Aorta (tissue), 5 donors: ENCODE measurements at regions not wholly inside any gene's neighbourhood (a gene's known extent, or its start where the extent isn't known, plus 50 kb on each side); places are given as distances from the start of the nearest gene placed in this dataset.
A peak's percentile ranks its signal among the peaks of the same experiment; 100 is the strongest.

ENCODE experiments used
- ATAC-seq: fragments of 200-7000 bp; cut with Tn5 transposase; one replicate; pipeline ENCODE4 v1.9.1; 2022; ENCODE audit warnings: moderate library complexity; ENCODE audit not compliant: low FRiP score
- DNase-seq, 2 donors: peaks; one replicate each; pipeline ENCODE4 v3.0.0-alpha.2; 2020
- H3K27ac ChIP-seq, 2 donors: one replicate each; pipeline ENCODE4 v1.5.1; 2013; ENCODE audit warnings: low read length in 2 of 2, mild to moderate bottlenecking in 2 of 2, moderate library complexity in 2 of 2, control low read depth in 1 of 2, inconsistent platforms in 1 of 2, low read depth in 1 of 2
- H3K27me3 ChIP-seq, 2 donors: one replicate each; pipeline ENCODE4 v1.6.1; 2013; ENCODE audit warnings: control low read depth in 1 of 2, low read length in 1 of 2, mild to moderate bottlenecking in 1 of 2, moderate library complexity in 1 of 2; ENCODE audit not compliant: insufficient read depth in 2 of 2, control insufficient read depth in 1 of 2
- H3K36me3 ChIP-seq, 2 donors: one replicate each; pipeline ENCODE4 v1.6.1; 2013; ENCODE audit warnings: control low read depth in 1 of 2, low read length in 1 of 2, mild to moderate bottlenecking in 1 of 2; ENCODE audit not compliant: insufficient read depth in 2 of 2, control insufficient read depth in 1 of 2
- H3K4me1 ChIP-seq, 2 donors: one replicate each; pipeline ENCODE4 v1.6.1; 2013; ENCODE audit warnings: low read length in 2 of 2, control low read depth in 1 of 2, mild to moderate bottlenecking in 1 of 2, moderate library complexity in 1 of 2; ENCODE audit not compliant: insufficient read depth in 2 of 2, control insufficient read depth in 1 of 2
- H3K4me3 ChIP-seq, 2 donors: one replicate each; pipeline ENCODE4 v1.5.1; 2013; ENCODE audit warnings: low read length in 2 of 2, control low read depth in 1 of 2, mild to moderate bottlenecking in 1 of 2
- H3K9me3 ChIP-seq: one replicate; pipeline ENCODE4 v1.6.1; 2013; ENCODE audit warnings: mild to moderate bottlenecking, low read length; ENCODE audit not compliant: control insufficient read depth
- WGBS, 2 donors: extraction: QIAGEN DNeasy Blood & Tissue Kit; methylation state at CpG; one replicate each; pipeline ENCODE4 v1.1.7; 2013; 5-methylcytosine and 5-hydroxymethylcytosine counted together
- intact Hi-C, 2 donors: fragments of 100-400 bp; cut with DNase I; formaldehyde crosslinking; loops; one replicate each; pipeline versions ENCODE4 v1.14.2 to v1.15.0; 2022
- donor health status: healthy with polysubstance abuse.
- donor health status: Bipolar disorder and iron deficiency.
- donor health status: DM: no; HTN: no; CAD: no.
- donor health status: DM: no; HTN: no; CAD: no.
- donor health status: DM: yes; HTN: yes; CAD: no.

DNA sequence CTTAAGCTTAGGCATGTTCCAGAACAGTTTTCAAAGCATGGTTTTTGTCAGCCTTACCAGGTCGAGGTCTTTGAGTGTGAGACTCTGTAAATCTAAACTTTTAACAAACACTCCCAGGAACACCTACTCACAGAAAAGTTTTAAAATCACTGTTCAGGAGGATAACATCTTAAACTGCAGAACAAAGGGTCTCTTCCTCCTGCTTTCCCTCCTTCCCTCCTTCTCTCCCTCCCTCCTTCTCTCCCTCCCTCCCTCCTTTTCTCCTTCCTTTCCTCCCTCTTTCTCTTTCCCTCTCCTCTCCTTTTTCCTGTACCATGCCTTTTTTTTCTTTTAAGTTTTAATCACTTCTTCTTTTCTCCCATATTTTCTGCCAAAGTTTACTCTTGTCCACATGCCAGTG lies 153.5 kb upstream of the MAF start:
- H3K27me3 ChIP-seq = no peaks in the 10 kb centered on the region
- no peak for ATAC-seq
- no peak for DNase-seq
- no peaks in the 10 kb centered on the region for H3K4me1 ChIP-seq
- H3K27ac ChIP-seq = no peak overlapping the region
- H3K4me3 ChIP-seq = no peak overlapping the region
- WGBS, 2 donors = 15 to 20% methylated on average over 1 of the region's 1 CpG
- intact Hi-C loops = loop anchor here in 1 of 2 donors (5.0 kb wide), 1 partner anchor 42 kb away; no protein-coding TSS in a partner anchor
- no peaks in the 10 kb centered on the region for H3K9me3 ChIP-seq
- H3K36me3 ChIP-seq = no peaks in the 10 kb centered on the region

DNA sequence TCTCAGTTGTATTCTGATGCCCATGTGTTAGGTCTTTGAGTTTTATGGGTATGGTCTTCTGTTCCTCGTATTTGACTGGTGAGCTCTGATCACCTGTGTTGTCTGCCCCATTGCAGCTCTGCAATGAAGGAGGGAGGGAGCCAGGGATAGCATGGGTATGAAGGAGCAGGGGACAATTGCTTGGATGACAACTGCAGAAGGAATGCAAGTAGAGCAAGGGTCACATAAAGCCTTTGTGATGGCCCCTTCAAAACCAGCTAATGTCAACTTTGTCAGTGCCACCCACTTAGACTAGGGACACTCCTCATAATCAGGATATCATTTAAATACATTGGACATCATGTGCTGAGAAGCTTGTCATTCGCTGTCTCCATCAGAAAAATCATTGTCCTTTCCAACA lies 152.7 kb upstream of the MAF start:
- intact Hi-C loops = loop anchor here in 1 of 2 donors (5.0 kb wide), 1 partner anchor 41 kb away; no protein-coding TSS in a partner anchor
- no peak for ATAC-seq
- Histone ChIP-seq H3K27ac (no peak overlapping the region), H3K36me3 (no peaks in the 10 kb centered on the region), H3K27me3 (no peaks in the 10 kb centered on the region), H3K4me3 (no peak overlapping the region), H3K4me1 (no peaks in the 10 kb centered on the region), H3K9me3 (no peaks in the 10 kb centered on the region)
- WGBS, 2 donors = 97 to 99% methylated on average over 2 of the region's 2 CpGs
- DNase-seq = no peak

DNA sequence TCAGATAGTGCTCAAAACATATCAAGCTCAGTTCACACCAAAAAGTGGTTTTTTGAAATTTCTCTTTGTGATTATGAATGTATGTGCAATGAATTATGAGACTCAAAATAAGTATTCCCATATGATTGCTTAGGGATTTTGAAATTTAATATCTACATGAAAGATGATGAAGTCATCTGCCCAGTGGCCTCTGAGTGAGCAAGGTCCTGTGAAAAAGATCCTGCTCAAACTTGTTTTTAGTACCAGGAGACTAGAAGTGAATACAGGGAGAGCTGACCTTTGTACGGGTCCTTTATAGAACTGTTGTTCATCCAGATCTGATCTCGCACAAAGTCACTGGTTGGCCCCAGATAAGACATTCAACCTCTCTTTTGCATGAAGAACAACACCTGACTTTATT lies 151.9 kb upstream of the MAF start:
- 80 to 90% methylated on average over 2 of the region's 2 CpGs for WGBS, 2 donors
- Histone ChIP-seq H3K36me3 (no peaks in the 10 kb centered on the region), H3K27me3 (no peaks in the 10 kb centered on the region), H3K4me1 (no peaks in the 10 kb centered on the region), H3K27ac (no peak overlapping the region), H3K9me3 (no peaks in the 10 kb centered on the region), H3K4me3 (no peak overlapping the region)
- intact Hi-C loops = loop anchor here in 1 of 2 donors (5.0 kb wide), 1 partner anchor 40 kb away; no protein-coding TSS in a partner anchor
- DNase-seq = no peak
- no peak for ATAC-seq

DNA sequence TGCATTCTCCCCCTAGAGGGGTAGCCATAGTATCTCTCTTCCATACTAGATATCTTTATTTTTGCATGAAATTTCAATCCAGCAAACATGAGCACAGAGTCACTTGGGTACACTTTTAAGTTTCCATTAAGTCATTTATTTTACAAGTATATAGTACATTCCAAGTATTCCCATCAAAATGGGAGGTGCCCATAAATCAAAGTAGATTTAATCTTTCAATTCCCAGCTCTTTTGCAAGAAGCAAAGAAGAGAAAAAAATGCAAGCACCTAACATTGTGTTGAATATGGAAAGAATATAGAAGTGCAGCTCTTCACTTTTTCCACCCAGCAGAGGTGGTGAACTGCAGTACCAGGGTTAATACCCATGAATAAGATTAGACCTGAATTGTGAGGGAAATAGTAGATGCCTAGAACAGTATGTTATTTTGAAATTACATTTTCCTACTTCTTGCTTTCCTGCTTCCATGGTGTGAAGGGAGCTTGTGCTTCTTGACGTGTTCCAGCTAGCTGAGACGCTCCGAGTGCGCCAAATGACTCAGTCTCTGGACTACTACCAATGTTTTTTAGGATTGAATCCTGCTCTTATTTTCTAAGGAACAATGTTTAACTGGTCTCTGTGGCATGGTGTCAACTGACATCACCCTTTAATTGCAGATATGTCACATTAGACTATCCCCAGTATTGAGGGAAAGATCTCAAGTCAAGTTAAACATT lies 151.1 kb upstream of the MAF start:
- H3K36me3 ChIP-seq = no peaks in the 10 kb centered on the region
- intact Hi-C loops = loop anchor here in 1 of 2 donors (5.0 kb wide), 1 partner anchor 39 kb away; no protein-coding TSS in a partner anchor
- H3K27me3 ChIP-seq = no peaks in the 10 kb centered on the region
- no peak overlapping the region for H3K4me3 ChIP-seq
- ATAC-seq (peak; percentile 94), DNase-seq (peak in 1 of 2 donors; percentile 70)
- no peak overlapping the region for H3K27ac ChIP-seq
- H3K9me3 ChIP-seq = no peaks in the 10 kb centered on the region
- WGBS, 2 donors = 1 to 6% methylated on average over 4 of the region's 4 CpGs
- no peaks in the 10 kb centered on the region for H3K4me1 ChIP-seq

DNA sequence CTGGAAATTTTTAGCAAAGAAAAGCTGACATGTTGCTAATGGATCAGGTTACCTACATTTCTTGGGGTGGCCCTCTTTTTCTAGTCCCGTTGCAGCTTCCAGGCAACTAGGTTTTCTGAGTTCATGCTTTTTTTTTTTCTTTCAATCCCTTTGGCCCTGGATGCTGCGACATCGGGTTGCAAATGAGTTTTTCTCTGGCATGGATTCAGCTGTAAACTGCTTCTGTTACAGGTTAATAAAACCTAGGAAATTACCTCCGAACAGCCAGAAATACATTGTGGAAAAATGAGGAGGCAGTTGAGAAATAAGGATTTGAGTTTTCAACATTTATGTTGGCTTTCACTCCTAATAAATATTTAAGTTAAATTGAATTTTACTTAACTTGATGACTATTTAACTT lies 149.8 kb upstream of the MAF start:
- no peak for DNase-seq
- no peak overlapping the region for H3K27ac ChIP-seq
- H3K9me3 ChIP-seq = no peaks in the 10 kb centered on the region
- no peaks in the 10 kb centered on the region for H3K27me3 ChIP-seq
- no peak for ATAC-seq
- no peaks in the 10 kb centered on the region for H3K36me3 ChIP-seq
- intact Hi-C loops = loop anchor here in 1 of 2 donors (5.0 kb wide), 1 partner anchor 38 kb away; no protein-coding TSS in a partner anchor
- no peaks in the 10 kb centered on the region for H3K4me1 ChIP-seq
- no peak overlapping the region for H3K4me3 ChIP-seq
- 72% methylated on average over 4 of the region's 4 CpGs for WGBS, 2 donors

DNA sequence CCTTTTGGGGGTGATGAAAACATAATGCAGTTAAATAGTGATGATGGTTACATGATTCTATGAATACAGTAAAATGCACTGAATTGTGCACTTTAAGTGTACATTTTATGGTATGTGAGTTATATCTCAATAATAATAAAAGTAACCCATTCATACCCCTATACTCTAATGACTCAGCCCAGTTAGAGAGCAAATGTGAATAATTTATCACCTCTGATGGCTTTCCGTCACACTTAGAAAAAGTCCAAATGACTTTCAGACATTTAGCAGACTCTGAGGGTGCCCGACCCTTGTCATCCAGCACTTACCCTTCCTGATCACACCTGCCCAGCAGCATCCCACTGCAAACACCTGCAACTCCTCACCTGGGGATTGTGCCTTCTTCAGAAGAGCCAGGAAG lies 148.1 kb upstream of the MAF start:
- Histone ChIP-seq H3K9me3 (no peaks in the 10 kb centered on the region), H3K27ac (no peak overlapping the region), H3K4me1 (no peaks in the 10 kb centered on the region), H3K36me3 (no peaks in the 10 kb centered on the region), H3K4me3 (no peak overlapping the region), H3K27me3 (no peaks in the 10 kb centered on the region)
- intact Hi-C loops = no loop called here
- DNase-seq (no peak), ATAC-seq (no peak)
- 94 to 97% methylated on average over 2 of the region's 2 CpGs for WGBS, 2 donors

DNA sequence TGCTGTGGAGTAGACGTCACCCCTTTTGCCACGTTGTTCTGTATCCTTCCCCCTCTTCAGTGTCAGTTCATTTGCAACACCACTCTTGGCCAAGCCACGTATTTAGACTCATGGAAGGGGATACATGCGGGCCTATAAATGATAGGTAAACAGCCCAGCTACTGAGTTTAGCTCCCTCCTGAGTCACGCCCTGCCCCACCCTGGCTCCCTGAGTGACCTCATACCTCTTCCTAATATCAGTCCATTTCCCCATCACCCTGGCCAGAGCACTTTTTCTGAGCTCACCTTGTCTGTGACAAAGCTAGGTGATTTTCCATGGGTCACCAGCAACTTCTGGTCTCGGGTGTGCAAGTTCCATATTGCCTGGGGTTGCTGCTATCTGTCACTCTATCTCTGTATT lies 147.2 kb upstream of the MAF start:
- no peaks in the 10 kb centered on the region for H3K27me3 ChIP-seq
- H3K27ac ChIP-seq = no peak overlapping the region
- no peak overlapping the region for H3K4me3 ChIP-seq
- intact Hi-C loops = no loop called here
- ATAC-seq (no peak), DNase-seq (no peak)
- no peaks in the 10 kb centered on the region for H3K36me3 ChIP-seq
- WGBS, 2 donors = 95 to 97% methylated on average over 6 of the region's 6 CpGs
- H3K9me3 ChIP-seq = no peaks in the 10 kb centered on the region
- no peaks in the 10 kb centered on the region for H3K4me1 ChIP-seq

DNA sequence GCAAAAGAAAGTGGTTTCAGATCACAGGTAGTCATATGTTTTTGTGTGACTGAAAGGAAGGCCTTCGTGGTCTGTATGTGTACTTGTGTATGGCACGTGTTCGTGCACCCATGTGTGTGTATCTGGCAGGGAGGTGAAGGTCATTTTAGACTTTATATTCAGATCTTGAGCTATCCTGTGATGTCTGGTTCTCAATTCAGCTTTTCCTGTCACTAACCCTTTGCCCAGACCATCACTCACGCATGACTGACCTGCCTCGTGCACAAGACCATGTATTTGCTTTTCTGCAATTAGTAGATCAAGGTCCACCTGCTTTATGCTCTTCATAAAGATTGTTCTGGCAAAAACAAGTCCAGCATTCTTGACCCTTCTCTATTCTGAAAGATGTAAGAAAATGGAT lies 139.7 kb upstream of the MAF start:
- H3K4me3 ChIP-seq = no peak overlapping the region
- DNase-seq (no peak), ATAC-seq (no peak)
- H3K27me3 ChIP-seq = no peaks in the 10 kb centered on the region
- H3K27ac ChIP-seq = no peak overlapping the region
- WGBS, 2 donors = 97 to 99% methylated on average over 5 of the region's 5 CpGs
- no peaks in the 10 kb centered on the region for H3K4me1 ChIP-seq
- no peaks in the 10 kb centered on the region for H3K9me3 ChIP-seq
- no peaks in the 10 kb centered on the region for H3K36me3 ChIP-seq
- intact Hi-C loops = no loop called here

DNA sequence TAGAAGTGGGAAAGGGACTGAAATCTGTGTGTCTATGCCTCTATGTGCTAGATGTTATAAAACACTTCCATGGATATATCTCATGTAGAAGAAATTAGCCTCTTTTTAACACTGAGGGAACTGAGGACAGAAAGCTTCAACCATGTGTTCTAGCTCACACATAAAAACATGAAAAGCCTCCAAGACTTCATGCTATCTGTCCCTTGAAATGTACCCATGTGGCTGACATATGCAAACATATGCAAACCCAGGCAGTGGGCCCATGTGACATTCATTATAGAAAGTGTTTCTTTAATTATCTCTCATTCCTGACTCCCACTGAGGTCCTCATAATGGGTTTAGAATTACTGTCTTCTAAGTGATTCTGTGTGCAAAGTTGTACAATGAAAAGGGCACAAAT lies 134.7 kb upstream of the MAF start:
- Histone ChIP-seq H3K27me3 (no peaks in the 10 kb centered on the region), H3K27ac (no peak overlapping the region), H3K4me1 (no peaks in the 10 kb centered on the region), H3K36me3 (no peaks in the 10 kb centered on the region), H3K4me3 (no peak overlapping the region), H3K9me3 (no peaks in the 10 kb centered on the region)
- DNase-seq (no peak), ATAC-seq (no peak)
- intact Hi-C loops = no loop called here
